H7 (cell line): ENCODE measurements at regions not wholly inside any gene's neighbourhood (a gene's known extent, or its start where the extent isn't known, plus 50 kb on each side); places are given as distances from the start of the nearest gene placed in this dataset.

Experiments used
- DNase-seq: peaks from one replicate; pipeline ENCODE4 v3.0.0; 2012
- H3K27me3 ChIP-seq: 2 replicates; pipeline ENCODE4 v1.6.0; 2011; ENCODE audit warnings: mild to moderate bottlenecking, low read length; ENCODE audit not compliant: control insufficient read depth, insufficient read depth
- H3K36me3 ChIP-seq: replicated peaks from 2 replicates; pipeline ENCODE4 v1.5.1; 2011; ENCODE audit warnings: low read length; ENCODE audit not compliant: control insufficient read depth, insufficient read depth
- H3K4me3 ChIP-seq: 2 replicates; pipeline ENCODE4 v1.5.1; 2011; ENCODE audit warnings: low read depth, mild to moderate bottlenecking, control low read depth, low read length, moderate library complexity; ENCODE audit not compliant: insufficient read depth

- Histone ChIP-seq H3K27me3 (no peaks in the 10 kb centered on the region), H3K4me3 (no peak overlapping the region), H3K36me3 (peaks cover 9% of the 10 kb centered on the region)
- no peak for DNase-seq
Observed at GRCh38 chr17:77487677-77488530, 347.1 kb downstream of the SEC14L1 start.

GRCh38 chr17:77488531-77489238 is 347.9 kb downstream of the SEC14L1 start:
- Histone ChIP-seq H3K36me3 (peaks cover 11% of the 10 kb centered on the region), H3K4me3 (no peak overlapping the region), H3K27me3 (no peaks in the 10 kb centered on the region)
- DNase-seq = peak; percentile 26

- H3K27me3 ChIP-seq = no peaks in the 10 kb centered on the region
Observed at GRCh38 chr17:77489239-77489892, 348.6 kb downstream of the SEC14L1 start.

GRCh38 chr17:77489893-77490255 is 349.1 kb downstream of the SEC14L1 start:
- peak; percentile 31 for DNase-seq
- Histone ChIP-seq H3K27me3 (no peaks in the 10 kb centered on the region), H3K4me3 (no peak overlapping the region), H3K36me3 (peaks cover 13% of the 10 kb centered on the region)

More at GRCh38 chr17:77489239-77489892, 348.6 kb downstream of the SEC14L1 start:
- H3K36me3 ChIP-seq = peaks cover 13% of the 10 kb centered on the region
- DNase-seq = peak; percentile 52
- H3K4me3 ChIP-seq = no peak overlapping the region

GRCh38 chr17:77490361-77491183 is 349.8 kb downstream of the SEC14L1 start:
- no peak overlapping the region for H3K4me3 ChIP-seq
- peak; percentile 33 for DNase-seq

GRCh38 chr17:77491921-77492445 is 351.2 kb downstream of the SEC14L1 start:
- peak; percentile 35 for DNase-seq
- H3K36me3 ChIP-seq = peaks cover 16% of the 10 kb centered on the region

More at GRCh38 chr17:77490361-77491183, 349.8 kb downstream of the SEC14L1 start:
- Histone ChIP-seq H3K36me3 (peaks cover 14% of the 10 kb centered on the region), H3K27me3 (no peaks in the 10 kb centered on the region)

GRCh38 chr17:77492446-77493237 is 351.9 kb downstream of the SEC14L1 start:
- Histone ChIP-seq H3K4me3 (no peak overlapping the region), H3K27me3 (no peaks in the 10 kb centered on the region), H3K36me3 (peaks cover 15% of the 10 kb centered on the region)
- DNase-seq = peak; percentile 44

More at GRCh38 chr17:77491921-77492445, 351.2 kb downstream of the SEC14L1 start:
- no peaks in the 10 kb centered on the region for H3K27me3 ChIP-seq
- no peak overlapping the region for H3K4me3 ChIP-seq

- H3K36me3 ChIP-seq = peaks cover 14% of the 10 kb centered on the region
- peak; percentile 43 for DNase-seq
- H3K27me3 ChIP-seq = no peaks in the 10 kb centered on the region
- H3K4me3 ChIP-seq = no peak overlapping the region
Observed at GRCh38 chr17:77493238-77493820, 352.6 kb downstream of the SEC14L1 start.

- no peak overlapping the region for H3K4me3 ChIP-seq
- peak; percentile 32 for DNase-seq
- H3K36me3 ChIP-seq = peaks cover 12% of the 10 kb centered on the region
- H3K27me3 ChIP-seq = no peaks in the 10 kb centered on the region
Observed at GRCh38 chr17:77493901-77494663, 353.3 kb downstream of the SEC14L1 start.

GRCh38 chr17:77494664-77495435 is 354.1 kb downstream of the SEC14L1 start:
- no peak overlapping the region for H3K4me3 ChIP-seq
- H3K27me3 ChIP-seq = no peaks in the 10 kb centered on the region
- peaks cover 13% of the 10 kb centered on the region for H3K36me3 ChIP-seq
- DNase-seq = peak; percentile 97

GRCh38 chr17:77495575-77495974 is 354.8 kb downstream of the SEC14L1 start:
- DNase-seq = no peak
- Histone ChIP-seq H3K27me3 (no peaks in the 10 kb centered on the region), H3K36me3 (peaks cover 14% of the 10 kb centered on the region), H3K4me3 (no peak overlapping the region)

GRCh38 chr17:77496401-77496801 is 355.6 kb downstream of the SEC14L1 start:
- peaks cover 14% of the 10 kb centered on the region for H3K36me3 ChIP-seq
- H3K4me3 ChIP-seq = no peak overlapping the region
- DNase-seq = peak; percentile 32
- H3K27me3 ChIP-seq = no peaks in the 10 kb centered on the region
